ACC112 (cell line): ENCODE measurements at regions not wholly inside any gene's neighbourhood (a gene's known extent, or its start where the extent isn't known, plus 50 kb on each side); places are given as distances from the start of the nearest gene placed in this dataset.

Source experiments
- H2AFZ ChIP-seq: fragments of 200-600 bp; sonication (generic); one replicate; pipeline ENCODE4 v1.6.0; 2017; ENCODE audit warnings: antibody characterized with exemption, low read length; ENCODE audit not compliant: unreplicated experiment
- H3K27ac ChIP-seq: fragments of 200-600 bp; sonication (generic); 2 replicates; pipeline ENCODE4 v1.5.1; 2014; ENCODE audit warnings: low read depth, mild to moderate bottlenecking, antibody characterized with exemption, low read length, moderate library complexity
- H3K27me3 ChIP-seq: fragments of 200-600 bp; sonication (generic); 2 replicates; pipeline ENCODE4 v1.6.1; 2014; ENCODE audit warnings: mild to moderate bottlenecking, antibody characterized with exemption, low read length, moderate library complexity, mixed read lengths; ENCODE audit not compliant: insufficient read depth
- H3K36me3 ChIP-seq: fragments of 200-600 bp; sonication (generic); 2 replicates; pipeline ENCODE4 v1.6.1; 2016; ENCODE audit warnings: mild to moderate bottlenecking, antibody characterized with exemption, low read length, moderate library complexity, mixed read lengths; ENCODE audit not compliant: insufficient read depth
- H3K4me1 ChIP-seq: fragments of 200-600 bp; sonication (generic); one replicate; pipeline ENCODE4 v1.6.1; 2016; ENCODE audit warnings: low read length, mixed read lengths; ENCODE audit not compliant: insufficient read depth, unreplicated experiment, control insufficient read depth
- H3K4me3 ChIP-seq: fragments of 200-600 bp; sonication (generic); 2 replicates; pipeline ENCODE4 v1.5.1; 2014; ENCODE audit warnings: mild to moderate bottlenecking, low read depth, low read length
- H3K79me2 ChIP-seq: fragments of 200-600 bp; sonication (generic); one replicate; pipeline ENCODE4 v1.6.0; 2016; ENCODE audit warnings: low read length; ENCODE audit not compliant: control insufficient read depth, unreplicated experiment, insufficient read depth

- no peak overlapping the region for H3K27ac ChIP-seq
- H3K36me3 ChIP-seq: no peaks in the 10 kb centered on the region
- H3K4me1 ChIP-seq: no peaks in the 10 kb centered on the region
- no peaks in the 10 kb centered on the region for H3K79me2 ChIP-seq
- no peak overlapping the region for H3K4me3 ChIP-seq
- H3K27me3 ChIP-seq: no peaks in the 10 kb centered on the region
- H2AFZ ChIP-seq: no peak overlapping the region
Measured at GRCh38 chr2:16034151-16034974, 94.0 kb downstream of the MYCN start.

GRCh38 chr2:16033032-16033293, 92.6 kb downstream of the MYCN start:
- Histone ChIP-seq H2AFZ (no peak overlapping the region), H3K4me1 (no peaks in the 10 kb centered on the region), H3K27me3 (no peaks in the 10 kb centered on the region)

GRCh38 chr2:16032282-16033031, 92.1 kb downstream of the MYCN start:
- Histone ChIP-seq H2AFZ (no peak overlapping the region), H3K27me3 (no peaks in the 10 kb centered on the region), H3K4me3 (no peak overlapping the region), H3K27ac (no peak overlapping the region), H3K36me3 (no peaks in the 10 kb centered on the region), H3K4me1 (no peaks in the 10 kb centered on the region), H3K79me2 (no peaks in the 10 kb centered on the region)

More at GRCh38 chr2:16033032-16033293, 92.6 kb downstream of the MYCN start:
- no peak overlapping the region for H3K27ac ChIP-seq
- H3K36me3 ChIP-seq: no peaks in the 10 kb centered on the region
- H3K79me2 ChIP-seq: no peaks in the 10 kb centered on the region
- no peak overlapping the region for H3K4me3 ChIP-seq

- H3K36me3 ChIP-seq: no peaks in the 10 kb centered on the region
Measured at GRCh38 chr2:16031848-16032159, 91.5 kb downstream of the MYCN start.

GRCh38 chr2:16031058-16031847, 90.9 kb downstream of the MYCN start:
- H3K79me2 ChIP-seq: no peaks in the 10 kb centered on the region
- no peak overlapping the region for H3K4me3 ChIP-seq
- H3K27ac ChIP-seq: no peak overlapping the region
- H3K27me3 ChIP-seq: no peaks in the 10 kb centered on the region
- H2AFZ ChIP-seq: no peak overlapping the region
- H3K4me1 ChIP-seq: no peaks in the 10 kb centered on the region
- no peaks in the 10 kb centered on the region for H3K36me3 ChIP-seq

More at GRCh38 chr2:16031848-16032159, 91.5 kb downstream of the MYCN start:
- no peaks in the 10 kb centered on the region for H3K27me3 ChIP-seq
- H3K4me1 ChIP-seq: no peaks in the 10 kb centered on the region
- no peaks in the 10 kb centered on the region for H3K79me2 ChIP-seq
- no peak overlapping the region for H2AFZ ChIP-seq
- H3K27ac ChIP-seq: no peak overlapping the region
- H3K4me3 ChIP-seq: no peak overlapping the region

- no peak overlapping the region for H2AFZ ChIP-seq
- no peaks in the 10 kb centered on the region for H3K36me3 ChIP-seq
- H3K79me2 ChIP-seq: no peaks in the 10 kb centered on the region
- H3K4me1 ChIP-seq: no peaks in the 10 kb centered on the region
- no peak overlapping the region for H3K27ac ChIP-seq
- no peak overlapping the region for H3K4me3 ChIP-seq
- no peaks in the 10 kb centered on the region for H3K27me3 ChIP-seq
Measured at GRCh38 chr2:16030206-16031057, 90.1 kb downstream of the MYCN start.

GRCh38 chr2:16028644-16029043, 88.3 kb downstream of the MYCN start:
- Histone ChIP-seq H3K4me3 (no peak overlapping the region), H3K27me3 (no peaks in the 10 kb centered on the region), H3K27ac (no peak overlapping the region), H2AFZ (no peak overlapping the region), H3K4me1 (no peaks in the 10 kb centered on the region), H3K79me2 (no peaks in the 10 kb centered on the region), H3K36me3 (no peaks in the 10 kb centered on the region)

GRCh38 chr2:16026816-16027501, 86.6 kb downstream of the MYCN start:
- H3K79me2 ChIP-seq: no peaks in the 10 kb centered on the region
- no peak overlapping the region for H3K27ac ChIP-seq
- no peak overlapping the region for H2AFZ ChIP-seq
- no peaks in the 10 kb centered on the region for H3K36me3 ChIP-seq
- no peaks in the 10 kb centered on the region for H3K4me1 ChIP-seq
- H3K27me3 ChIP-seq: no peaks in the 10 kb centered on the region
- H3K4me3 ChIP-seq: no peak overlapping the region

- no peaks in the 10 kb centered on the region for H3K36me3 ChIP-seq
- H3K4me1 ChIP-seq: no peaks in the 10 kb centered on the region
- no peaks in the 10 kb centered on the region for H3K27me3 ChIP-seq
- H3K4me3 ChIP-seq: no peak overlapping the region
- no peaks in the 10 kb centered on the region for H3K79me2 ChIP-seq
- no peak overlapping the region for H2AFZ ChIP-seq
- H3K27ac ChIP-seq: no peak overlapping the region
Measured at GRCh38 chr2:16025876-16026640, 85.7 kb downstream of the MYCN start.
